OCI-LY7 (cell line): ENCODE measurements at regions not wholly inside any gene's neighbourhood (a gene's known extent, or its start where the extent isn't known, plus 50 kb on each side); places are given as distances from the start of the nearest gene placed in this dataset.

Source experiments
- BruUV-seq: library from RNA; stranded (reverse); fragments of 400-500 nt; replicated peaks from 2 replicates; lab custom pipeline; 2021; lab: Mats Ljungman, UMichigan
- CTCF ChIA-PET: fragments of 300-600 bp; sonication (Branson Sonifier 250); formaldehyde crosslinking; loops from one replicate; lab custom pipeline; 2022; ENCODE audit warnings: antibody characterized with exemption; ENCODE audit not compliant: unreplicated experiment; lab: Charles Lee
- POLR2A ChIA-PET: fragments of 300-600 bp; sonication (Branson Sonifier 250); formaldehyde crosslinking; loops from one replicate; lab custom pipeline; 2022; ENCODE audit warnings: antibody characterized with exemption; lab: Charles Lee
- DNase-seq: peaks from one replicate; pipeline ENCODE4 v3.0.0-alpha.2; 2015; ENCODE audit warnings: low spot score
- H2AFZ ChIP-seq: fragments of 200-600 bp; sonication (generic), shearing (Covaris generic); 2 replicates; pipeline ENCODE4 v1.6.1; 2014; ENCODE audit warnings: mild to moderate bottlenecking, antibody characterized with exemption, low read length, moderate library complexity
- H3K27ac ChIP-seq: fragments of 200-600 bp; sonication (generic); 2 replicates; pipeline ENCODE4 v1.5.1; 2014; ENCODE audit warnings: mixed run types, low read depth, mild to moderate bottlenecking, moderate library complexity, low read length, inconsistent platforms; ENCODE audit not compliant: poor library complexity, severe bottlenecking
- H3K36me3 ChIP-seq: fragments of 200-600 bp; sonication (generic); 2 replicates; pipeline ENCODE4 v1.6.1; 2014; ENCODE audit warnings: mild to moderate bottlenecking, antibody characterized with exemption, low read length, moderate library complexity, mixed read lengths; ENCODE audit not compliant: insufficient read depth
- H3K4me1 ChIP-seq: fragments of 200-600 bp; sonication (generic); 2 replicates; pipeline ENCODE4 v1.5.1; 2014; ENCODE audit warnings: mild to moderate bottlenecking, low read length; ENCODE audit not compliant: insufficient read depth, poor library complexity, severe bottlenecking
- H3K4me2 ChIP-seq: fragments of 200-600 bp; sonication (generic); 2 replicates; pipeline ENCODE4 v1.6.1; 2014; ENCODE audit warnings: mild to moderate bottlenecking, low read length
- H3K4me3 ChIP-seq: fragments of 200-600 bp; sonication (generic); 2 replicates; pipeline ENCODE4 v1.5.1; 2014; ENCODE audit warnings: mild to moderate bottlenecking, low read depth, low read length; ENCODE audit not compliant: poor library complexity, severe bottlenecking
- H3K79me2 ChIP-seq: fragments of 200-600 bp; sonication (generic); 2 replicates; pipeline ENCODE4 v1.6.1; 2016; ENCODE audit warnings: low read depth, mild to moderate bottlenecking, low read length, moderate library complexity, mixed read lengths; ENCODE audit not compliant: insufficient read depth
- H3K9me2 ChIP-seq: fragments of 200-600 bp; sonication (generic); 2 replicates; pipeline ENCODE4 v1.6.1; 2016; ENCODE audit warnings: mild to moderate bottlenecking, low read length, mixed read lengths; ENCODE audit not compliant: insufficient read depth
- H3K9me3 ChIP-seq: fragments of 200-600 bp; sonication (generic); 2 replicates; pipeline ENCODE4 v1.6.1; 2014; ENCODE audit warnings: mild to moderate bottlenecking, mixed run types, low read length, mixed read lengths
- H4K20me1 ChIP-seq: fragments of 200-600 bp; sonication (generic); 2 replicates; pipeline ENCODE4 v1.6.1; 2014; ENCODE audit warnings: mild to moderate bottlenecking, antibody characterized with exemption, low read length, moderate library complexity, mixed read lengths; ENCODE audit not compliant: insufficient read depth
- CTCF ChIP-seq: fragments of 200-600 bp; sonication (generic); conservative IDR thresholded peaks from 2 replicates; pipeline ENCODE4 v1.5.1; 2014; ENCODE audit warnings: mild to moderate bottlenecking, antibody characterized with exemption, low read length, moderate library complexity, mixed read lengths
- EZH2phosphoT487 ChIP-seq: fragments of 200-600 bp; sonication (generic); IDR thresholded peaks from 2 replicates; pipeline ENCODE4 v1.6.1; 2018; ENCODE audit warnings: low read depth, borderline replicate concordance, mild to moderate bottlenecking, mixed run types, antibody characterized with exemption, low read length, moderate library complexity, mixed read lengths
- intact Hi-C: fragments of 100-400 bp; cut with micrococcal nuclease; formaldehyde crosslinking; loops from one replicate; pipeline ENCODE4 v1.10.0; 2022; ENCODE audit not compliant: unreplicated experiment

GRCh38 chr20:47936612-47937011, 151.3 kb upstream of the SULF2 start:
- H3K79me2 ChIP-seq, result no peaks in the 10 kb centered on the region
- H3K4me3 ChIP-seq, result no peak overlapping the region
- TF ChIP-seq CTCF, result no peak
- no peak for TF ChIP-seq EZH2phosphoT487
- no peaks in the 10 kb centered on the region for H3K9me2 ChIP-seq
- H3K4me2 ChIP-seq, result no peak overlapping the region
- no peak for DNase-seq
- ChIA-PET CTCF (no interaction called here), POLR2A (interaction anchor here (0.7 kb wide), 1 partner anchor 9 kb away, joined by 3 read pairs; no protein-coding TSS in a partner anchor)
- no TSS peak for BruUV-seq
- H3K4me1 ChIP-seq, result no peaks in the 10 kb centered on the region
- no peak overlapping the region for H3K27ac ChIP-seq
- H2AFZ ChIP-seq, result no peak overlapping the region
- no peaks in the 10 kb centered on the region for H3K36me3 ChIP-seq
- no peaks in the 10 kb centered on the region for H4K20me1 ChIP-seq
- H3K9me3 ChIP-seq, result no peaks in the 10 kb centered on the region
- intact Hi-C loops, result no loop called here

GRCh38 chr20:47934761-47935160, 149.5 kb upstream of the SULF2 start:
- no peaks in the 10 kb centered on the region for H3K79me2 ChIP-seq
- no peaks in the 10 kb centered on the region for H3K4me1 ChIP-seq
- ChIA-PET POLR2A (no interaction called here), CTCF (no interaction called here)
- no peaks in the 10 kb centered on the region for H4K20me1 ChIP-seq
- DNase-seq, result no peak
- TF ChIP-seq CTCF (no peak), EZH2phosphoT487 (no peak)
- intact Hi-C loops, result no loop called here
- H2AFZ ChIP-seq, result no peak overlapping the region
- H3K27ac ChIP-seq, result no peak overlapping the region
- H3K36me3 ChIP-seq, result no peaks in the 10 kb centered on the region
- no peaks in the 10 kb centered on the region for H3K9me2 ChIP-seq
- no peaks in the 10 kb centered on the region for H3K9me3 ChIP-seq
- BruUV-seq, result no TSS peak
- H3K4me3 ChIP-seq, result no peak overlapping the region
- H3K4me2 ChIP-seq, result no peak overlapping the region

GRCh38 chr20:47931443-47931842, 146.2 kb upstream of the SULF2 start:
- no TSS peak for BruUV-seq
- no peak for DNase-seq
- no peaks in the 10 kb centered on the region for H3K4me1 ChIP-seq
- no peak overlapping the region for H3K27ac ChIP-seq
- H4K20me1 ChIP-seq, result no peaks in the 10 kb centered on the region
- H3K79me2 ChIP-seq, result no peaks in the 10 kb centered on the region
- CTCF ChIA-PET, result no interaction called here
- H2AFZ ChIP-seq, result no peak overlapping the region
- no peak overlapping the region for H3K4me3 ChIP-seq
- no peaks in the 10 kb centered on the region for H3K36me3 ChIP-seq
- H3K9me2 ChIP-seq, result no peaks in the 10 kb centered on the region
- no peak for TF ChIP-seq EZH2phosphoT487
- TF ChIP-seq CTCF, result no peak
- intact Hi-C loops, result no loop called here
- no peak overlapping the region for H3K4me2 ChIP-seq
- POLR2A ChIA-PET, result interaction anchor here (0.6 kb wide), 1 partner anchor 1012 kb away, joined by 3 read pairs; no protein-coding TSS in a partner anchor
- H3K9me3 ChIP-seq, result 0 out of 2 replicates have a peak, but pooled peaks cover 9% of the 10 kb centered on the region
